ENCODE measurements at regions not wholly inside any gene's neighbourhood (a gene's known extent, or its start where the extent isn't known, plus 50 kb on each side); places are given as distances from the start of the nearest gene placed in this dataset.

GRCh38 chr1:25131794-25132193 is 100.5 kb downstream of the SYF2 start:
- no peak for ATAC-seq
- no peak for TF ChIP-seq PPARA (CRISPR knock-in tag; IDR thresholded peaks at IDR 0.05; ENCODE audit: borderline replicate concordance)
- no peak for TF ChIP-seq OSR1 (CRISPR knock-in tag; IDR thresholded peaks at IDR 0.05)
- TF ChIP-seq, protein P1, sequence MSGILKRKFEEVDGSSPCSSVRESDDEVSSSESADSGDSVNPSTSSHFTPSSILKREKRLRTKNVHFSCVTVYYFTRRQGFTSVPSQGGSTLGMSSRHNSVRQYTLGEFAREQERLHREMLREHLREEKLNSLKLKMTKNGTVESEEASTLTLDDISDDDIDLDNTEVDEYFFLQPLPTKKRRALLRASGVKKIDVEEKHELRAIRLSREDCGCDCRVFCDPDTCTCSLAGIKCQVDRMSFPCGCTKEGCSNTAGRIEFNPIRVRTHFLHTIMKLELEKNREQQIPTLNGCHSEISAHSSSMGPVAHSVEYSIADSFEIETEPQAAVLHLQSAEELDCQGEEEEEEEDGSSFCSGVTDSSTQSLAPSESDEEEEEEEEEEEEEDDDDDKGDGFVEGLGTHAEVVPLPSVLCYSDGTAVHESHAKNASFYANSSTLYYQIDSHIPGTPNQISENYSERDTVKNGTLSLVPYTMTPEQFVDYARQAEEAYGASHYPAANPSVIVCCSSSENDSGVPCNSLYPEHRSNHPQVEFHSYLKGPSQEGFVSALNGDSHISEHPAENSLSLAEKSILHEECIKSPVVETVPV (CRISPR knock-in tag; IDR thresholded peaks at IDR 0.05): no peak
- TF ChIP-seq ZNF565 (CRISPR knock-in tag; conservative IDR thresholded peaks at IDR 0.05; ENCODE audit: low read depth): no peak

- no peak for ATAC-seq
- TF ChIP-seq CSDC2 (CRISPR knock-in tag; IDR thresholded peaks at IDR 0.05) (no peak), ZFP30 (CRISPR knock-in tag; IDR thresholded peaks at IDR 0.05) (no peak), ZNF8 (CRISPR knock-in tag; IDR thresholded peaks at IDR 0.05) (no peak), CREB5 (CRISPR knock-in tag; IDR thresholded peaks at IDR 0.05; ENCODE audit: low read depth) (no peak), BACH2 (CRISPR knock-in tag; IDR thresholded peaks at IDR 0.05; ENCODE audit: borderline replicate concordance) (no peak), ZC3H10 (CRISPR knock-in tag; IDR thresholded peaks at IDR 0.05) (no peak), SNAI2 (CRISPR knock-in tag; IDR thresholded peaks at IDR 0.05) (no peak), TCF4 (CRISPR knock-in tag; IDR thresholded peaks at IDR 0.05; ENCODE audit: borderline replicate concordance) (no peak), ZFP3 (CRISPR knock-in tag; IDR thresholded peaks at IDR 0.05) (no peak), ZNF565 (CRISPR knock-in tag; conservative IDR thresholded peaks at IDR 0.05; ENCODE audit: low read depth) (no peak), OSR1 (CRISPR knock-in tag; IDR thresholded peaks at IDR 0.05) (no peak)
- TF ChIP-seq, protein P2, sequence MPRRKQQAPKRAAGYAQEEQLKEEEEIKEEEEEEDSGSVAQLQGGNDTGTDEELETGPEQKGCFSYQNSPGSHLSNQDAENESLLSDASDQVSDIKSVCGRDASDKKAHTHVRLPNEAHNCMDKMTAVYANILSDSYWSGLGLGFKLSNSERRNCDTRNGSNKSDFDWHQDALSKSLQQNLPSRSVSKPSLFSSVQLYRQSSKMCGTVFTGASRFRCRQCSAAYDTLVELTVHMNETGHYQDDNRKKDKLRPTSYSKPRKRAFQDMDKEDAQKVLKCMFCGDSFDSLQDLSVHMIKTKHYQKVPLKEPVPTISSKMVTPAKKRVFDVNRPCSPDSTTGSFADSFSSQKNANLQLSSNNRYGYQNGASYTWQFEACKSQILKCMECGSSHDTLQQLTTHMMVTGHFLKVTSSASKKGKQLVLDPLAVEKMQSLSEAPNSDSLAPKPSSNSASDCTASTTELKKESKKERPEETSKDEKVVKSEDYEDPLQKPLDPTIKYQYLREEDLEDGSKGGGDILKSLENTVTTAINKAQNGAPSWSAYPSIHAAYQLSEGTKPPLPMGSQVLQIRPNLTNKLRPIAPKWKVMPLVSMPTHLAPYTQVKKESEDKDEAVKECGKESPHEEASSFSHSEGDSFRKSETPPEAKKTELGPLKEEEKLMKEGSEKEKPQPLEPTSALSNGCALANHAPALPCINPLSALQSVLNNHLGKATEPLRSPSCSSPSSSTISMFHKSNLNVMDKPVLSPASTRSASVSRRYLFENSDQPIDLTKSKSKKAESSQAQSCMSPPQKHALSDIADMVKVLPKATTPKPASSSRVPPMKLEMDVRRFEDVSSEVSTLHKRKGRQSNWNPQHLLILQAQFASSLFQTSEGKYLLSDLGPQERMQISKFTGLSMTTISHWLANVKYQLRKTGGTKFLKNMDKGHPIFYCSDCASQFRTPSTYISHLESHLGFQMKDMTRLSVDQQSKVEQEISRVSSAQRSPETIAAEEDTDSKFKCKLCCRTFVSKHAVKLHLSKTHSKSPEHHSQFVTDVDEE (CRISPR knock-in tag; IDR thresholded peaks at IDR 0.05): no peak
- TF ChIP-seq, protein P3, sequence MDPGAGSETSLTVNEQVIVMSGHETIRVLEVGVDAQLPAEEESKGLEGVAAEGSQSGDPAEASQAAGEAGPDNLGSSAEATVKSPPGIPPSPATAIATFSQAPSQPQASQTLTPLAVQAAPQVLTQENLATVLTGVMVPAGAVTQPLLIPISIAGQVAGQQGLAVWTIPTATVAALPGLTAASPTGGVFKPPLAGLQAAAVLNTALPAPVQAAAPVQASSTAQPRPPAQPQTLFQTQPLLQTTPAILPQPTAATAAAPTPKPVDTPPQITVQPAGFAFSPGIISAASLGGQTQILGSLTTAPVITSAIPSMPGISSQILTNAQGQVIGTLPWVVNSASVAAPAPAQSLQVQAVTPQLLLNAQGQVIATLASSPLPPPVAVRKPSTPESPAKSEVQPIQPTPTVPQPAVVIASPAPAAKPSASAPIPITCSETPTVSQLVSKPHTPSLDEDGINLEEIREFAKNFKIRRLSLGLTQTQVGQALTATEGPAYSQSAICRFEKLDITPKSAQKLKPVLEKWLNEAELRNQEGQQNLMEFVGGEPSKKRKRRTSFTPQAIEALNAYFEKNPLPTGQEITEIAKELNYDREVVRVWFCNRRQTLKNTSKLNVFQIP (CRISPR knock-in tag; IDR thresholded peaks at IDR 0.05; ENCODE audit: borderline replicate concordance, low read depth): no peak
Observed at GRCh38 chr1:25130895-25131294, 101.4 kb downstream of the SYF2 start.

DNA sequence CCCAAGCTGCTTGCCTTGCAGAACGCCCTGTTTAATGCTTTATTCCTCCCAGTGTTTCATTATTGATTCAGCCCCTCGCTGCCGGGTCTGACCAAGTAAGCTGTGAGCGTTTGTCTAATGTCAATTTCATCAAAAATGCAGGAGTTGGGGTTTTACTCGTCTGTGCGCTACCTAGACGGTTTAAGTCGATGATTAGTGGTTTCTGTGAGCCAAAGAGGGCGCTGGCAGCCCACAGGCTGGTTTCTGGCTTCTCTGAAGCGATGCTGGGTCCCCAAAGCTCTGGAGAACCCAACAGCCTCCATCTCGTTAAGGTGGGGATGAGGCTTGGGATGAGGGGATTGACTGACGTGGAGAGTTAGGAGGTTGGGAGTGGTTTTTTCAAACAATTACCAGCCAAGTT is 102.9 kb downstream of the SYF2 start:
- no peak for TF ChIP-seq ZNF70 (CRISPR knock-in tag; IDR thresholded peaks at IDR 0.05)
- no peak for TF ChIP-seq SNAI2 (CRISPR knock-in tag; IDR thresholded peaks at IDR 0.05)
- no peak for TF ChIP-seq TCF4 (CRISPR knock-in tag; IDR thresholded peaks at IDR 0.05; ENCODE audit: borderline replicate concordance)
- no peak for TF ChIP-seq BACH2 (CRISPR knock-in tag; IDR thresholded peaks at IDR 0.05; ENCODE audit: borderline replicate concordance)
- no peak for TF ChIP-seq OSR1 (CRISPR knock-in tag; IDR thresholded peaks at IDR 0.05)
- TF ChIP-seq ZNF565 (CRISPR knock-in tag; conservative IDR thresholded peaks at IDR 0.05; ENCODE audit: low read depth): no peak
- no peak for TF ChIP-seq PATZ1 (CRISPR knock-in tag; IDR thresholded peaks at IDR 0.05; ENCODE audit: borderline replicate concordance)
- TF ChIP-seq CSDC2 (CRISPR knock-in tag; IDR thresholded peaks at IDR 0.05): no peak
- TF ChIP-seq, protein P3 (CRISPR knock-in tag; IDR thresholded peaks at IDR 0.05; ENCODE audit: borderline replicate concordance, low read depth): no peak
- no peak for TF ChIP-seq ARNTL (CRISPR knock-in tag; IDR thresholded peaks at IDR 0.05; ENCODE audit: borderline replicate concordance, low read depth)
- no peak for TF ChIP-seq CREB5 (CRISPR knock-in tag; IDR thresholded peaks at IDR 0.05; ENCODE audit: low read depth)
- TF ChIP-seq TOX (CRISPR knock-in tag; IDR thresholded peaks at IDR 0.05; ENCODE audit: borderline replicate concordance): no peak
- TF ChIP-seq, protein P1 (CRISPR knock-in tag; IDR thresholded peaks at IDR 0.05): no peak
- no peak for TF ChIP-seq ESRRG (CRISPR knock-in tag; IDR thresholded peaks at IDR 0.05)
- TF ChIP-seq ZFP3 (CRISPR knock-in tag; IDR thresholded peaks at IDR 0.05): no peak
- no peak for TF ChIP-seq ZC3H10 (CRISPR knock-in tag; IDR thresholded peaks at IDR 0.05)
- TF ChIP-seq RARB (CRISPR knock-in tag; IDR thresholded peaks at IDR 0.05): no peak
- no peak for TF ChIP-seq ISL1 (CRISPR knock-in tag; IDR thresholded peaks at IDR 0.05)
- no peak for TF ChIP-seq GLIS3 (CRISPR knock-in tag; IDR thresholded peaks at IDR 0.05)
- TF ChIP-seq PPARA (CRISPR knock-in tag; IDR thresholded peaks at IDR 0.05; ENCODE audit: borderline replicate concordance): no peak
- no peak for ATAC-seq
